Trophoblast cell (in vitro differentiated cells and primary cell): ENCODE measurements at regions not wholly inside any gene's neighbourhood (a gene's known extent, or its start where the extent isn't known, plus 50 kb on each side); places are given as distances from the start of the nearest gene placed in this dataset.

ENCODE experiments used
- DNase-seq, 2 donors: peaks; one replicate each; pipeline ENCODE4 v3.0.0-alpha.2; 2016
- H2AFZ ChIP-seq: 2 replicates; pipeline ENCODE4 v1.6.1; 2013; ENCODE audit warnings: low read length, moderate library complexity, mild to moderate bottlenecking; ENCODE audit not compliant: insufficient read depth, poor library complexity
- H2AK5ac ChIP-seq: 2 replicates; pipeline ENCODE4 v1.6.1; 2013; ENCODE audit warnings: mild to moderate bottlenecking, low read length
- H2BK120ac ChIP-seq: 2 replicates; pipeline ENCODE4 v1.6.1; 2013; ENCODE audit warnings: low read length, mild to moderate bottlenecking, moderate library complexity; ENCODE audit not compliant: insufficient read depth, poor library complexity
- H2BK12ac ChIP-seq: 2 replicates; pipeline ENCODE4 v1.6.1; 2013; ENCODE audit warnings: mild to moderate bottlenecking, low read length, moderate library complexity
- H2BK5ac ChIP-seq: 2 replicates; pipeline ENCODE4 v1.6.1; 2013; ENCODE audit warnings: low read length, low read depth, moderate library complexity, mild to moderate bottlenecking; ENCODE audit not compliant: poor library complexity
- H3K14ac ChIP-seq: 2 replicates; pipeline ENCODE4 v1.6.1; 2013; ENCODE audit warnings: mild to moderate bottlenecking, low read length
- H3K18ac ChIP-seq: 2 replicates; pipeline ENCODE4 v1.6.1; 2013; ENCODE audit warnings: mild to moderate bottlenecking, low read length
- H3K23ac ChIP-seq: 2 replicates; pipeline ENCODE4 v1.6.1; 2013; ENCODE audit warnings: low read length
- H3K27ac ChIP-seq: 2 replicates; pipeline ENCODE4 v1.5.1; 2013; ENCODE audit warnings: low read depth, mild to moderate bottlenecking, inconsistent platforms, low read length, moderate library complexity
- H3K27me3 ChIP-seq: 2 replicates; pipeline ENCODE4 v1.6.1; 2013; ENCODE audit warnings: inconsistent platforms, mild to moderate bottlenecking, low read length, moderate library complexity; ENCODE audit not compliant: insufficient read depth
- H3K36me3 ChIP-seq, 2 experiments: 1 replicate in 1 of 2; 2 replicates in 1 of 2; pipeline ENCODE4 v1.6.1; 2013; ENCODE audit warnings: low read length in 2 of 2, mild to moderate bottlenecking in 2 of 2, moderate library complexity in 1 of 2; ENCODE audit not compliant: insufficient read depth in 2 of 2, control insufficient read depth in 1 of 2
- H3K4ac ChIP-seq: 2 replicates; pipeline ENCODE4 v1.6.1; 2013; ENCODE audit warnings: low read depth, mild to moderate bottlenecking, low read length, moderate library complexity
- H3K4me1 ChIP-seq, 2 experiments: 1 replicate in 1 of 2; 2 replicates in 1 of 2; pipeline ENCODE4 v1.6.1; 2013; ENCODE audit warnings: low read length in 2 of 2, mild to moderate bottlenecking in 2 of 2, moderate library complexity in 1 of 2; ENCODE audit not compliant: insufficient read depth in 2 of 2, control insufficient read depth in 1 of 2
- H3K4me2 ChIP-seq: 2 replicates; pipeline ENCODE4 v1.6.1; 2013; ENCODE audit warnings: inconsistent platforms, mild to moderate bottlenecking, low read length, moderate library complexity
- H3K4me3 ChIP-seq: 2 replicates; pipeline ENCODE4 v1.5.1; 2013; ENCODE audit warnings: mild to moderate bottlenecking, low read depth, low read length, inconsistent platforms
- H3K79me1 ChIP-seq: one replicate; pipeline ENCODE4 v1.6.1; 2013; ENCODE audit warnings: low read length
- H3K79me2 ChIP-seq: 2 replicates; pipeline ENCODE4 v1.6.1; 2013; ENCODE audit warnings: low read length, mild to moderate bottlenecking; ENCODE audit not compliant: control insufficient read depth, insufficient read depth, poor library complexity
- H3K9ac ChIP-seq: 2 replicates; pipeline ENCODE4 v1.6.1; 2013; ENCODE audit warnings: mild to moderate bottlenecking, low read length
- H3K9me3 ChIP-seq: 2 replicates; pipeline ENCODE4 v1.6.1; 2013; ENCODE audit warnings: low read depth, mild to moderate bottlenecking, control low read depth, inconsistent platforms, low read length; ENCODE audit not compliant: insufficient read depth
- H4K12ac ChIP-seq: 2 replicates; pipeline ENCODE4 v1.6.1; 2013; ENCODE audit warnings: low read depth, mild to moderate bottlenecking, low read length, moderate library complexity
- H4K8ac ChIP-seq: 2 replicates; pipeline ENCODE4 v1.6.1; 2013; ENCODE audit warnings: low read depth, mild to moderate bottlenecking, low read length, moderate library complexity
- H4K91ac ChIP-seq: one replicate; pipeline ENCODE4 v1.6.1; 2013; ENCODE audit warnings: low read depth, mild to moderate bottlenecking, low read length, moderate library complexity
- WGBS: extraction: QIAGEN DNeasy Blood & Tissue Kit; methylation state at CpG from one replicate; pipeline ENCODE4 v1.1.7; 2013; ENCODE audit warnings: missing lambda C conversion rate; ENCODE audit not compliant: insufficient read length, insufficient coverage; ENCODE audit errors: extremely low coverage; 5-methylcytosine and 5-hydroxymethylcytosine counted together

DNA sequence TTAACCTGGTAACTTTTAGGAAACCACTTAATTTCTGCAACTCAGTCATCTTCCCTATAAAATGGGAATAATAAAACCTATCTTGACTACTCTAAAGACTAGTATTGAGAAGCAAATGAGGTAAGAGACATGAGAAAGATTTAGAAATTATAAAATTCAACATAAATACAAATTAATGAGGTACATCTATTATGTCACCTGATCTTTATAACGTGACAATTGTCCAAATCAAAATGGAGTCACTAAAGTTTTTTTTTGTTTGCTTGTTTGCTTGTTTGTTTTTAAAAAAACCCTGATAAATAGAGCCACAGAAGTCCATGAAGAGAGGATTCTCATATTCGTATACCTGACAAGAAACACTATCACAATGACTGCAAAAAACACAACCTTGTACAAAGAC, 242.8 kb downstream of the LRRN1 start:
- DNase-seq: no peak
- Histone ChIP-seq H3K36me3 (no peaks in the 10 kb centered on the region), H3K9me3 (no peaks in the 10 kb centered on the region), H3K79me2 (no peaks in the 10 kb centered on the region), H3K27ac (no peak overlapping the region), H3K27me3 (no peaks in the 10 kb centered on the region), H2BK12ac (no peak overlapping the region), H3K4me1 (peaks cover 0 to 2% of the 10 kb centered on the region in 2 experiments), H4K91ac (no peak overlapping the region), H2BK120ac (no peak overlapping the region), H3K4ac (no peak overlapping the region), H2AK5ac (no peak overlapping the region), H3K4me3 (no peak overlapping the region), H2AFZ (no peak overlapping the region), H4K8ac (no peak overlapping the region), H3K79me1 (no peaks in the 10 kb centered on the region), H3K23ac (no peak overlapping the region), H2BK5ac (no peak overlapping the region), H3K14ac (no peak overlapping the region), H3K18ac (no peak overlapping the region), H3K9ac (no peak overlapping the region), H3K4me2 (no peak overlapping the region), H4K12ac (no peak overlapping the region)
- WGBS: no CpG with 5 or more reads among the region's 2 CpGs

DNA sequence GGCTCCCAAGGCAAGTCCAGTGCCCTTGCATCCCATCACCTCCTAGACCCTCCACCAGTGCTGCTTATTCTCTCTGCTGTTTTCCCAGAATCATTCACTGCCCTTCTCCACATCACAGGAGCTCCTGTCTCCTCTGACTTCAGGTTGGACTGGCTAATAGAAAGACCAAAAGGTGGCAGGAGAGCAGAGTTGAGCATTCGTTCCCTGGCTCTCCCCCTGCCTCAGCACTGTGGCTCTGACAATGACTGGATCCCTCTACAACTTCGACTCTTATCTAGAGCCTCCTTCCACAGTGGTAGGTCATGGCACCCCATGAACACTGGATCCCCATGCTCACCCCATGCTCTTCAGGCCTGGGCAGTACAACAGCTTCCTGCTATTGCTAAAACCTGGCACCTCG, 243.6 kb downstream of the LRRN1 start:
- Histone ChIP-seq H3K4me2 (no peak overlapping the region), H3K4me1 (peaks cover 0 to 2% of the 10 kb centered on the region in 2 experiments), H3K14ac (no peak overlapping the region), H3K9ac (no peak overlapping the region), H2BK5ac (no peak overlapping the region), H4K91ac (no peak overlapping the region), H3K23ac (no peak overlapping the region), H4K8ac (no peak overlapping the region), H3K9me3 (no peaks in the 10 kb centered on the region), H2AK5ac (no peak overlapping the region), H2AFZ (no peak overlapping the region), H3K36me3 (no peaks in the 10 kb centered on the region), H3K27me3 (no peaks in the 10 kb centered on the region), H3K79me1 (no peaks in the 10 kb centered on the region), H3K79me2 (no peaks in the 10 kb centered on the region), H2BK120ac (no peak overlapping the region), H3K4me3 (no peak overlapping the region), H3K4ac (no peak overlapping the region), H2BK12ac (no peak overlapping the region), H3K18ac (no peak overlapping the region), H3K27ac (no peak overlapping the region), H4K12ac (no peak overlapping the region)
- no peak for DNase-seq
- no CpG with 5 or more reads among the region's 3 CpGs for WGBS

DNA sequence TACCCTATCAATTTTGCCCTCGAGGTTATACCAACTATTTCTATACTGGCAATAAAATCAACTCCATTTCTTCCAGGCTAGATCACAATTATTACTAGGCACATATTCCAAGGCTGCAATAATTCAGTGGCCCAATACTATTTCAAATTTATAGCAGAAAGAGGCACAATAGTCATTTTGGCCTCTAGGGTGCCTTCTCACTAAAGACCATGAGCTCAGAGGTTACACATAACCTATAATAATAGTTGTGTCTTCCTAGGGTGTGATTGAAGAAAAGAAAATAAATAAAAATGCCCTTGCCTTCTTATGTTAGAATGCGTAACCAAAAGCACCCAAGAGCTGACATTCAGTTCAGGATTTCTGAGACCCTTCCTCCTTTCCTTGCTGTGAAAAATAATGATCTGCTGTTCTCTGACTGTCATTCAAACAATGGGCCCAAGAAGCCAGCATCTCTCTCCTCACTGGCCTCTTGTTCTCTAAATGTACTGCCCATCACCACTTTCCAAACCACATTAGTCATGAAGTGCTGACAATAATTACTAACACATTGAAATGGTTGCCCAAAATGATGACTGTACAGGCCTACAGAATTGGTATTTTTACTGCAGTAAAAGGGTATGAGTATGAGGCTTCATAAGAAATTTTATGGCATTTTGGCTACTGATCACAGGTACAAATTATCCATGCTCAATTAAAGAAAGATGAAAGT, 244.8 kb downstream of the LRRN1 start:
- no peaks in the 10 kb centered on the region for H3K79me1 ChIP-seq
- no peak overlapping the region for H3K9ac ChIP-seq
- no peak overlapping the region for H3K4me2 ChIP-seq
- no peak overlapping the region for H2AK5ac ChIP-seq
- no peak overlapping the region for H3K14ac ChIP-seq
- H4K8ac ChIP-seq: no peak overlapping the region
- WGBS: no CpG with 5 or more reads among the region's 2 CpGs
- DNase-seq: peak in 1 of 2 donors; percentile 47
- no peak overlapping the region for H3K18ac ChIP-seq
- peaks cover 0 to 2% of the 10 kb centered on the region in 2 experiments for H3K4me1 ChIP-seq
- H2BK5ac ChIP-seq: no peak overlapping the region
- no peaks in the 10 kb centered on the region for H3K27me3 ChIP-seq
- H3K79me2 ChIP-seq: no peaks in the 10 kb centered on the region
- no peak overlapping the region for H4K12ac ChIP-seq
- H2AFZ ChIP-seq: no peak overlapping the region
- no peak overlapping the region for H4K91ac ChIP-seq
- no peaks in the 10 kb centered on the region for H3K9me3 ChIP-seq
- H3K23ac ChIP-seq: no peak overlapping the region
- no peak overlapping the region for H3K4ac ChIP-seq
- H3K27ac ChIP-seq: no peak overlapping the region
- no peak overlapping the region for H2BK120ac ChIP-seq
- no peak overlapping the region for H2BK12ac ChIP-seq
- no peaks in the 10 kb centered on the region for H3K36me3 ChIP-seq
- H3K4me3 ChIP-seq: no peak overlapping the region

DNA sequence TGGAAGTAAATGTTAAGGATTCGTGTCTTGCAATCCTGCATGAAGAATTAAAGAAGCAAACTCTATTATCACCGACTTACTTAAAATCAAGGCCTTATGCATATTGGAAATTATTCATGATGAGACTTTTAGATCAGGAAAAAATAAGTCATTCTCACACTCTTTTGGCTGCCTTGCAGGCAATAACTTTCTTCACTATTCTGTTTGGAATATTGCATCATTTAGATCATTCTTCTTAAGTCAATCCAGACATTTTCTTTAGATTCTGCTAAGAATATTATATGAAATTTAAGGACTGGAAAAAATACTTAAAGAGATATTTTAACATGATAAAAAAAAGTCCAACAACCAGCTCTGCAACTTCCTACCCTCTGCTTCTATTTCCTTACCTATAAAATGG, 245.4 kb downstream of the LRRN1 start:
- no peak overlapping the region for H3K4me3 ChIP-seq
- H3K9me3 ChIP-seq: no peaks in the 10 kb centered on the region
- no peaks in the 10 kb centered on the region for H3K27me3 ChIP-seq
- no peak overlapping the region for H3K4me2 ChIP-seq
- H3K18ac ChIP-seq: no peak overlapping the region
- H3K14ac ChIP-seq: no peak overlapping the region
- H2AFZ ChIP-seq: no peak overlapping the region
- no peak overlapping the region for H3K4ac ChIP-seq
- H3K4me1 ChIP-seq: peaks cover 0 to 2% of the 10 kb centered on the region in 2 experiments
- H3K9ac ChIP-seq: no peak overlapping the region
- no peak for DNase-seq
- no peak overlapping the region for H2BK5ac ChIP-seq
- no peaks in the 10 kb centered on the region for H3K79me1 ChIP-seq
- H3K79me2 ChIP-seq: no peaks in the 10 kb centered on the region
- no peak overlapping the region for H3K23ac ChIP-seq
- no peak overlapping the region for H4K8ac ChIP-seq
- no peak overlapping the region for H4K12ac ChIP-seq
- WGBS: no CpG with 5 or more reads among the region's 2 CpGs
- H3K27ac ChIP-seq: no peak overlapping the region
- H3K36me3 ChIP-seq: no peaks in the 10 kb centered on the region
- H2BK12ac ChIP-seq: no peak overlapping the region
- H2AK5ac ChIP-seq: no peak overlapping the region
- H4K91ac ChIP-seq: no peak overlapping the region
- no peak overlapping the region for H2BK120ac ChIP-seq
